ENCODE measurements at regions not wholly inside any gene's neighbourhood (a gene's known extent, or its start where the extent isn't known, plus 50 kb on each side); places are given as distances from the start of the nearest gene placed in this dataset.
A peak's percentile ranks its signal among the peaks of the same experiment; 100 is the strongest.
"Not testable (repeated sequence)": the region's sequence is repeated elsewhere in the genome, so short reads cannot be mapped to it uniquely, and the experiment has no call there.

DNA sequence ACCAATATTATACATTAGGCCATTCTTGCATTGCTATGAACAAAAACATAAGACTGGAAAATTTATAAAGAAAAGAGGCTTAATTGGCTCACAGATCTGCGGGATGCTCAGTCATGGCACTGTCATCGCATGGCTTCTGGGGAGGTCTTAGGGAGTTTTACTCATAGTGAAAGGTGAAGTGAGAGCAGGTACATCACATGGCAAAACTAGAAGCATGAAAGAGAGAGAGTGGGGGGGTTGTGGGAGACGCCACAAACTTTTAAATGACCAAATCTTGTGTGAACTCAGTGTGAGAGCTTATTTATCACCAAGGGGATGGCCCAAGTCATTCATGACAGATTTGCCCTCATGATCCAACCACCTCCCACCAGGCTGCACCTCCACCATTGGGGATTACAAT lies 398.3 kb upstream of the EDIL3 start:
- no peak for DNase-seq

DNA sequence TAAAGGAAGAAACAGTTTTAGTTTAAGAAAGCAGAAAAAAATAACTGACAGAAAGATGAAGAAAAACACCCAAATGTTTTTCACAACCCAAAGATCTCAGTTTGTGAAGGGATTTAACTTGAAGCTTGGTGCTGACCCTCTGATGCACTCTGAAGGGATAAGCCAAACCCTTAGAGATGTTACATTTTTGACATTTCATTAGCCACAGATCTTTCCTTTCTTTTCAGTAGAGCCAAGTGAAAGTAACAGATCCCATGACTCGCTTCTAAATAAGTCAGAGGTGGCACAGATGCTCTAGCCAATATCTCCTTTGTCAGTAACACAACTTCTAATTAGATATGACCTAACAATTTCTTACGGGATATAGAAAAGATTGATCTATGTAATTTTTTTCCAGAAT lies 394.5 kb upstream of the EDIL3 start:
- peak; percentile 39 for DNase-seq

DNA sequence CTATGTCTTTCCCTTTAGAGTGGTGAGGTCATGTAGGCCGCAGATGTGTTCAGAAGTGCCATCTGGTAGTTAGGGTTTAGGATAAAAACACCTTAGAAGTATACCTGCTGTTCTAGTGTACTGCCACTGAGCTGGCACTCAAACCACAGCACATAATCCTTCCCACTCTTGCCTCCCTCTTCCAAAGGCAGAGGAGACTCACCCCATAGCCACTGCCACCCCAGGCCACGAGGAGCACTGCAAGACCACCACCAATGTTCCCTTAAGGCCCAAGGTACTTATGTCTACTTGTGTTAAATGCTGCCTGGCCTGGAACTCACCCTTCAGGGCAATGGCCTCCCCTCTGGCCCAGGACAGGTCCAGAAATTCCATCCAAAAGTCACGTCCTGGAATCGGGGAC lies 379.5 kb upstream of the EDIL3 start:
- DNase-seq, result no peak

DNA sequence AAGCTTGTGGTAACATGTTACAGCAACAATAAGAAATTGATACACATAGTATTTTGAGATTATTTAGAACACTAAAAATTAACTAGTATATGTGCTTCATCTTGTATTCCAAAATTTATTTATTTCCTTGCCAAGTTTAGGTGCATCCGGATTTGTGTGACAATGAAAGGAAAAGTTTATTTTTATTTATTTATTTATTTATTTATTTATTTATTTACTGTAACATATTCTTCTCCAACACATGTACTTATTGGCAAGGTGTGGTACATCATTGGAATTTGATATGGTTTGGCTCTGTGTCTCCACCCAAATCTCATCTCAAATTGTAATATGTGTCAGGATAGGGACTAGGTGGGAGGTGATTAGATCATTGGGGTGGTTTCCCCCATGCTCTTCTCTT lies 373.3 kb upstream of the EDIL3 start:
- DNase-seq, result no peak

DNA sequence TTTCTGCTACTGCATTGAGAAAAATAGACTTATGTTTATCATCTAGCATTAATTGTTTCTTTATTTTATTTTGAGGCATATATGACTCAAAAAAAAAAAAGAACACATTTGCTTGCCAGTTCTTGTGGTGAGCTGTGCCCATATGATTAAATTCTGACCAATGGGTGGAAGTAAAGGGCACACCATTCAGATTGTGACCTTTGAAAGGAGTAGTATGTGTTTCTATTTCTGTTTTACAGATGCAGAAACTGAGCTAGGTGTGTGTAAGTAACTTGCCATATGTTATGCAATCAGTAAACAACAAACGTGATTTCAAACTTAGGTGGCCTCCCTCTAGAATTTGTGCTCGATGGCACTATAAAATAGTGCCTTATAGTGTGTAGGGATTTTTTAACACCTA lies 368.1 kb upstream of the EDIL3 start:
- no peak for DNase-seq

DNA sequence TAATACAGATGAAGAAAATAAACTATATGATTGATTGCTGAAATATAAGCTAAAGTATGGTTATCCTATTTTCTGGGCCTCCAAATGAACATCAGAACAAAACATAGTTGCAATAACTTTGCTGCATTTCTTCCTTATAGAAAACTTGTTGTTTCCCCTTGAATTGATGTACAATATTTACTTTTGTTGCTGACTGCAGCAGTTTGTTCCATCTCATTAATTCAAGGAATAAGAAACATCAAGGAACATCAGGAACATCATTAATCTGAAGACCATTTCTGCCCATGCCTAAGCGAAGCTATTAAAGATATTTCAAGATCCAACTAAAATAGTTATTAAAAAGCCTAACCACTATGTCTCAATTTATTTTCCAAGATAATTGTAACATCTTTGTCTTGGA lies 363.6 kb upstream of the EDIL3 start:
- no peak for DNase-seq

DNA sequence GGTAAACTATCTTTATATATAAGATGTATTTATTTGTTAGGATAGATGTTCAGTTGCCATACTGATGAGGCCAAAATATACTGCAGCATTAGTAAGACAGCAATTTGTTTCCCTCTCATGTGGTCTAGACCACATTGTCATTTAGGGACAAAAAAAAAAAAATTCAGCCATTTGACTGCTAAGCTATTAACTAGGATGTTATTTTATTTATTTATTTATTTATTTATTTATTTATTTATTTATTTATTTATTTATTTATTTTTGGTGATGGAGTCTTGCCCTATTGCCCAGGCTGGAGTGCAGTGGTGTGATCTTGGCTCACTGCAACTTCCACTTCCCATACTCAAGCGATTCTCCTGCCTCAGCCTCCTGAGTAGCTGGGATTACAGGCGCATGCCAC lies 361.6 kb upstream of the EDIL3 start:
- not testable (repeated sequence) for DNase-seq

DNA sequence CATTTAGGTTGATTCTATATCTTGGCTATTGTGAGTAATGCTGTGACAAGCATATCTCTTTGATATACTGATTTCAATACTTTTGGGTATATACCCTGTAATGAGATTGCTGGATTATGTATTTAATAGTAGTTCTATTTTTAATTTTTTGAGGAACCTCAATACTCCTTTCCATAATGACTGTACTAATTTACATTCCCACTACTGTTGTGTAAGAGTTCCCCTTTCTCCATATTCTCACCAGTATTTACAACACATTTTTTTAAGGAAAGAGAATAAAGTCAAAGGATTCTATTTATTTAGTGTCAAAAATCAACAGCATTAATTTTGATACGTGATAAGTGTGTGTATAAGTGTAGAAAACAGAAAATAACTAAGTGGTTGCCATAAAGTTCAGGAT lies 356.4 kb upstream of the EDIL3 start:
- no peak for DNase-seq

DNA sequence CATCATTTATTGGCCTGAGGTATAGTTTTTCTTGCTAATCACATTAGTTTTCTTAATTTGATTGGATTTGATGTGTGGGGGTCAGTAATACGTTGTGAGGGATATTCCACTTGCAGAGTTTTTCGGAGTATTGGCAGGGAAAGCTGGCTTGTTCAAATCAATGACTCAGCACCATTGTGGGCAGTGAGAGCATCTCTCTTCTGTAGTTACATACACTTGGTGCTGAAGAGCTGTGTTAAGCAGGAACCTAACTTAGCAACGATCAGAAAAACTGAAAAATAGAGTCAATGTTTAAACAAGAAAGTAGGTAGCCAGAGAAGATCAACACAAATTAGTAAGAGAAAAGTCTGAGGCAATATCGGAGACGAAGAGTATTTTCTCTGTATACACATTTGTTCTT lies 344.6 kb upstream of the EDIL3 start:
- DNase-seq, result no peak

DNA sequence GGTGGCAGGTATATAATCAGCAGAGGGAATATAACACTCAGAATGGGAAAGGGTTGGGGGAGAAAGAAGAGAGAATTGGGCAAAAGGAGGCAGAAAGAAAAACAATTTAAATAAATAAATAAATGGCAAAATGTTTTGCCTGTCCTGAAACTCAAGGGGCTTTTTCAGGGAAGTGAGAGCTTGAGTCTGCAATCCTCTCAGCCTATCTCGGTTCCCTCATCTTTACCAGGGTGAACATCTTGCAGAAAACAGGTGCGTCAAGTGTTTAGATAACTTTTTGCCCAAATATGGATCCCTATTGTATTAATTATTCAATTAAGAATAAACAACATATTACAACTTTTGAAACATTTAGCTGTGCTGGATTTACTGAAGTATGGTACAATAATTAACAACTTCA lies 343.0 kb upstream of the EDIL3 start:
- DNase-seq, result no peak

DNA sequence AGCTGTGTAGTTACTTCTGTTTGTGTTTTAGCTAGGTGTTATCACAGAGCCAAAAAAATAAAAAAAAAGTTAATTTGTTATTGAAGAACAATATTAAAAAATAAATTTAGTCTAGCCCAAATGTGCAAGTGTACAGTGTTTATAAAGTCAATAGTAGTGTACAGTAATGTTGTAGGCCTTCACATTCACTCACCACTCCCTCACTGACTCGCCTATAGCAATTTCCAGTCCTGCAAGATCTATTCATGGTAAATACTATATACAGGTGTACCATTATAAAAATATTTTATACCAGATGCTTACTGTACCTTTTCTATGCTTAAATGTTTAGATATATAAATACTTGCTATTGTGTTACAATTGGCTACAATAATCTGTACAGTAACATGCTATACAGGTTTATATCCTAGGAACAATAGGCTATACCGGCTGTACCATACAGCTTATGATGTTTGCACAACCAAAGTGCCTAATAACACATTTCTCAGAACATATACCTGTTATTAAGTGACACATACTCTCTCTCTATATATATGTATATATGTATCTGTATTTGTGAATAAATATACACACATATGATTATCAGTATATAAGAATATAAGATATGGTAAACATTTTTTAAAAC lies 341.4 kb upstream of the EDIL3 start:
- no peak for DNase-seq

DNA sequence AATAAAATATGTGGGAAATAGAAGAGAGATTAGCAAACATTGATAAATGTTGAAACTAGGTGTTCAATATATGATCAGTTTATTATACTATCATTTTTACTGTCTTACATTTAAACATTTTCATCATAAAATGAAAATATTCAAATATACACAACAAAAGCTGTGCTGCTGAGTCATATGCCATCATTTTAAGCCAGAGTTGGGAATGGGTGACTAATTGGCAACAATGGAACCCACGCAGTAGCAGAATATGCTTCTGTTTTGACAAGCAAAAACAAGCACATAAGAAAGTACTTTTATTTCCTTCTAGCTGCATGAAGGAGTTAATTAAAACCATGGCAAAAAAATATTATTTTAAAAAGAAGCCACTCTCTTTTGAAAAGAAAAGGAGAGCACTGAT lies 340.0 kb upstream of the EDIL3 start:
- DNase-seq, result no peak

DNA sequence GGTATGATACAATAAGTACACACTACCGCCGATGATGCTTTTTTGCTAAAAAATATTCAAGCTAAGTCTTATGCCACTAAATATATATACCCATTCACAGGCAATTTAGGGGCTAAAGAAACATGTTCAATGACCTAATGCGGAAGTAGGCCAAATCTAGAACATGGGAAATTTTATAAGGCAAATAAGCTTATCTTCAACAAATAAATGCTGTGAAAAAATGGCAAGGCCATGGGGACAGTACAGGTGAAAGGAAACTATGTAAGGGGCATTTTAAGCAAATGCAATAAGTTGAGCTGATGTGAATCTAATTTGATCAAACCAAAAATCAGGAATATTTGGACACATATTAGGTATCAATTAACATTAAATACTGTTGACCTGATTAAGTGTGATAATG lies 339.5 kb upstream of the EDIL3 start:
- DNase-seq, result no peak

DNA sequence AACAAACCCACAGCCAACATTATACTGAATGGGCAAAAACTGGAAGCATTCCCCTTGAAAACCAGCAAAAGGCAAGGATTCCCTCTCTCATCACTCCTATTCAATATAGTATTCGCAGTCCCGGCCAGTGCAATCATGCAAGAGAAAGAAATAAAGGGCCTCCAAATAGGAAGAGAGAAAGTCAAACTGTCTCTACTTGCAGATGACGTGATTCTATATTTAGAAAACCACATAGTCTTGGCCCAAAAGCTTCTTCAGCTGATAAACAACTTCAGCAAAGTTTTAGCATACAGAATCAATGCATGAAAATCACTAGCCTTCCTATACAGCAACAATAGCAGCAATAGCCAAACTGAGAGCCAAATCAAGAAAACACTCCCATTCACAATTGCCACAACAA lies 333.7 kb upstream of the EDIL3 start:
- no peak for DNase-seq

DNA sequence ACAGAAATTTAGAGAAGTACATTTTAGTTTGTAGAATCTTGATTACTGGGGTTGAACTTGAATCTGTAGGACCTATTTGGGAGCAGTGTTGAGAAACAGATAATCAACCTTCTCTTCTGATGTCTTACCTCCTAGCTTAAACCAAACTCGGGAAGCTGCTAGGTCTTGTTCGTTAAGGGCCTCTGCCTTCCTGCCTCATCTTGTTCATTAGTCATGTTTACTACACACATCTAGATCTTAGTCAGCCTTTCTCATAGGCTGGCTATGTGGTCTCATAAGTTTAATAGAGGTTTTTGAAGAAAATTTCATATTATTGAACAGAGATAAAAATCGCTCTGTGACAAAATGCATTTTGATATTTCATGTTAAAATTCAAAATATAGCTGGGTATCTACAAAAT lies 331.0 kb upstream of the EDIL3 start:
- no peak for DNase-seq

DNA sequence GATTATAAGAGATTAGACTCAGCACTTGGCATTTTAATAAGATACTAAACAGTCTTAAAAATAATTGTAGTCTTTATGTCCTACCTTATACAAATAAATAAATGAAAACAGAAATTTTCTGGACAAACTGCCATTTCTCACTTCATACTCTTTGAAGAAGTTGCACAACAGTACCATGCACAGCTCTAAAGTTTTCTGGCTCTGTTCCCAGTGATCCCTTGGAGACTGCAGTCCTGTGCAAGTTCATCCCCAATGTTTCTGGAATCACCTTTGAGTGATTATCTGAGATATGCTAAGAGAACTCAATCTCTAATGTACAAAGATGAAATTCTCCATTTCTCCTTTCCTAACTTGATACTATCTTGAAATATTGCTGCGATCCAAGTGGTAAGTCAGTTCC lies 330.4 kb upstream of the EDIL3 start:
- DNase-seq, result no peak

DNA sequence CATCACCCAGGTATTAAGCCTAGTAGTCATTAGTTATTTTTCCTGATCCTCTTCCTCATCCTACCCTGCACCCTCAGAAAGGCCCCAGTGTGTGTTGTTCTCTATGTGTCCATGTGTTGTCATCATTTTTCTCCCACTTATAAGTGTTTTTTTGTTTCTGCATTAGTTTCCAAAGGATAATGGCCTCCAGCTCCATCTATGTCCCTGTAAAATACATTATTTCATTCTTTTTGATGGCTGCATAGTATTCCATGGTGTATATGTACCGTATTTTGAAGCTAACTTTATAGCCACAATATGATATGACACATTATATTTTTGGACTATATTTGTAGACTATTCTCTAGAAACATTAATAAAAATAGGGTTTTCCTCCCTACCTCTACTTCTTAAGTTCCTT lies 324.4 kb upstream of the EDIL3 start:
- DNase-seq, result no peak

DNA sequence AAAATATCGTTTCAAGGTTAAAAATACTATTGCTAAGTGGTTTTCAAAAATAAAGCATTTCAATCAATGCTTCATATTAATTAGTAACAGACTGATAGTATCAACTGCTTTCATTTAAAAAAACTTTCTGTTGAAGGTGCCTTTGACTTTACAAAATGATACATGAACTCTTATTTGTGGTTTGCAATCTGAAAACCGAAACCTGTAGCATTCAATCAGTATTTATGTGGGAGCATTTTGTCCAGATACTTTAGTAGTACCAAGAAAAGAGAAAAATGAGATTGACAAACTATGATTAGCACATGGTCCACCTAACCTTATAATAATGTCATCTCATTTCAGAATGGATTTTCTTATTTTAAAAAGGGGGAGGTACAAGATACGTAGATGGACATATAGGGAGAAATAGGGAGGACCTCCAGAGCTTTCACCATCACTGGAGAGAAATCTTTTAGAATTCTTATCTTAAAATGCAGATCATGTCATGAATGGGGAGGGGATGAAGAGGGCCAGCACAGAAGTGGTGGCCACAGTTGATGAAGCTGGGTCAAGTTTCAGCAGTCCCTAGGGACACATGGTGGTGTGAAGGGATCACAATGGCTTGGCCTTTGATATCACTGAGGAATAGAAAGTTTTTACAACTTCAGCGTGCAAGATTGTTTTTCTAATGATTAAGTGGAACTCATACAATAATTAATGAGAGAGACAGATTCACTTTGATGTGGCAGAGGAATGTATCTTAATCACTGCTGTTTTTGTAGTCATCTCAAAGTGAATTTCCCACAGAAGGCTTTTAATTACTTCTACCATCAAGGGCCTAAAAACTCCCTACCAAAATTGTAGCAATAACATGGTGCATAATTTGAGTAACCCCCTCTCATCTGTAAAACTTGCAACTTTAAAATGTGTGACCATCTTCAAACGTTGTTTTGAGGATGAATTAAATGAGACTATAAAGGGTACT lies 322.3 kb upstream of the EDIL3 start:
- DNase-seq, result no peak

DNA sequence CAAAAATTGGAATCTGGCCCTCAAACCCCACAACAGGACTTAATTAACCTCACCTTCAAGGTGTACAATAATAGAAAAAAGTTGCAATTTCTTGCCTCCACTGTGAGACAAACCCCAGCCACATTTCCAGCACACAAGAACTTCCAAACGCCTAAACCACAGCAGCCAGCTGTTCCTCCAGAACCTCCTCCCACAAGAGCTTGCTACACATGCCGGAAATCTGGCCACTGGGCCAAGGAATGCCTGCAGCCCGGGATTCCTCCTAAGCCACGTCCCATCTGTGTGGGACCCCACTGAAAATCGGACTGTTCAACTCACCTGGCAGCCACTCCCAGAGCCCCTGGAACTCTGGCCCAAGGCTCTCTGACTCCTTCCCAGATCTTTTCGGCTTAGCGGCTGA lies 315.9 kb upstream of the EDIL3 start:
- not testable (repeated sequence) for DNase-seq

DNA sequence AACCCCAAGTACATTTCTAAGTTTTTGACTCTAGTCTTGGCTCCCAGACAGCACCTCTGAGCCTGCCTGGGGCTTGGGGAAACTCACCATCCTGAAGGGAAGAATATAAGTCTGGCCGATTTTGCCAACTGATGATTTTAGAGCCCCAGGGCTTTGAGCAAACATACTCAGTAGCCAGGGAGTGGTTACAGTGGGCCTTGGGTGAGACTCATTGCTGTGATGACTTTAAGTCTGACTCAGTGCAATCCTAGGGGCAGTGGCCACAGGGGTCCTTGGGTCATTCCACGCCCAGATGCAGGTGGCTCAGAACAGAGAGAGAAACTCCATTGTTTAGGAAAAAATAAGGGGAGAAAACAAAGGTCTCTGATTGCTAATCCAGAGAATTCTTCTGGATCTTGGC lies 312.0 kb upstream of the EDIL3 start:
- no peak for DNase-seq

DNA sequence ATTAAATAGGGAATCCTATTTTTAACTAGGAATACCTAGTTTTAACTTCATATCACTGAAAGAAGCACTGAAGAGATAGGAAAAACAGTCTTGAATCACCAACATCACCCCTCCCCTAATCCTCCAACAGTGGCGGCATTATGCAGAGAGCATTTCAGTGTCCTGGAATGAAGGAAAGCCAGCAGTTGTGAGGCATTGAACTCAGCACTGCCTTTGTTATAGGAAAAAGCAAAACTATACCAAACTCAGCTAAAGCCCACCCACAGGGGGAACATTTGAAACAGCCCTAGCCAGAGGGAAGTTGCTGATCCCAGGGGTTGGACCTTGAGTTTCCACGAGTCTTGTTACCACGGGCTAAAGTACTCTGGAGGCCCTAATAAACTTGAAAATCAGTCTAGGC lies 310.6 kb upstream of the EDIL3 start:
- no peak for DNase-seq

DNA sequence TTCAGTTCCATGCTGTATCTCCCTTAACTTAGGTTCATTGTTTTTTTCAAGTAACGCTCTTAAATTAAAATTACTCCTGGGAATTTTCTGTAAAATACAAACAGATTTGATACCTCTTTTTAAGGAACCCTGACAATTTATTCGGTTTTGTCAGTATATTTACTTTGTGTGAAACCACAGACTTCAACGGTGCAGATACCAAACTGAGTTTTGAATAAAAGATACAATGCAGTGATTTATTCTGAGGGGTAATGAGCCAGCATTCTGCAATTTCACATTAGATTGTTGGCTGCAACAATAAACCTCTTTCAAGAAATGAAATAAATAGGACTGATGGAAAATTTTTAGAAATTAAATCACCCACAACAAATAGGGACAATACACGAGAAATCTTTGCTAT lies 308.6 kb upstream of the EDIL3 start:
- no peak for DNase-seq

DNA sequence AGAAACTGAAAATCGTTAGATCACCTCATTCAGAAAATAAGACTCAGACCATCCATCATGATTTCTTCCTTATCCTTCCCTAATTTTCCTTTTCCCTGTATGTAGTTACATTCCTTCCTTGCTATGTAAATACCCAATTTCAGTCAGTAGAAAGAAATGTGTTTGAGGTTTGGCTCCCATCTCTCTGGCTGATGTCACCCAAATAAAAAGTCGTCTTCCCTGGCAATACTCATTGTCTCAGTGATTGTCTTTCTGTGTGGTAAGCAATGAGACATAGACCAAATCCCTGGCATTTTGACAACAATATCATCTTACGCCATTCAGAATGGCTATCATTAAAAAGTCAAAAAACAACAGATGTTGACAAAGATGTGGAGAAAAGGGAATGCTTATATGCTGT lies 303.9 kb upstream of the EDIL3 start:
- DNase-seq, result peak; percentile 25

DNA sequence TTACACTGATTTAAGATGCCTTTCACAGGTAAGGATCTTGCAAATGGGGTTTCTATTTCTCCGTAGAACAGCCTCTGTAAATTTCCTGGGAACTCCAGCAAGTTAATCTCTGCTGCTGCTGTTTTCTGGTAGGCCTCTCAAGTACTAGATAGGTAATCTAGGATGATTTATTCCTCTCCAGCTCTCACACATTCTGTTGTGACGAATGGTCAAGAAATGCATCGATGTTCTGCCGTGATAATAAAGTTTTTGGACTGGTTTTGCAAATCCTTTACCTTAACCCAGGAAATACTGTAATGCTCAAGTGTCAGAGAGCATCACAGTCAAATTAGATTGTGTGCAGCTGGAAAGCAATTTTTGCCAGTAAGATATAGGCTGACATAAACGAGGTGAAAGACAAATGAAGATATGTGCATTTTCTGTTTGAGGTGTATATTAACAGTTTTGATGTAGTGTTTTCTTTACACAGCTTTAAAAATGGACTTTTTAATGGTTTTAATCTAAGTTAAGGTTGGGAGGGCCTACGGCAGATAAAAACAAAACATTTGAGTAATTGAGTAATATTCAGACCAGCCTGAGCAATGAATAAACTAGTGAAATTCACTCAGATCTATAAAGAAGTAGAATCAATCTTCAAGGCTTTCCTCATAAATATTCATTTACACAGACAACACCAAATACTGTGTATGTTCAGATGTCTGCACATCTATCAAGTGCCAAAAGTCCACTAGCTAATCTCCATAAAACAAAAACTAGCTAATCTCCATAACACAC lies 300.6 kb upstream of the EDIL3 start:
- DNase-seq, result no peak
